ENCODE measurements at regions not wholly inside any gene's neighbourhood (a gene's known extent, or its start where the extent isn't known, plus 50 kb on each side); places are given as distances from the start of the nearest gene placed in this dataset.

- Histone ChIP-seq H3K56ac (replicated peaks; ENCODE audit: insufficient read length, low read depth, low read length) (no peak overlapping the region), H3K4ac (replicated peaks; ENCODE audit: insufficient read length, low read depth, low read length) (no peak overlapping the region), H3K27me3 (replicated peaks in 1 of 4; ENCODE audit: control insufficient read depth in 3 of 4, extremely low read depth in 1 of 4, insufficient read depth in 3 of 4, low read length in 3 of 4) (no peaks in the 10 kb centered on the region), H4K20me1 (replicated peaks in 1 of 2; ENCODE audit: control insufficient read depth in 1 of 2, insufficient read depth in 2 of 2, low read length in 2 of 2) (no peaks in the 10 kb centered on the region), H3K18ac (ENCODE audit: extremely low read depth, low read length) (no peak overlapping the region), H2BK15ac (ENCODE audit: low read length) (no peak overlapping the region), H2BK120ac (replicated peaks; ENCODE audit: low read depth, low read length) (no peak overlapping the region), H2BK20ac (ENCODE audit: low read length) (no peak overlapping the region), H2AK5ac (ENCODE audit: low read depth, low read length) (no peak overlapping the region), H4K8ac (ENCODE audit: extremely low read depth, insufficient read depth, low read length) (no peak overlapping the region), H3K14ac (ENCODE audit: insufficient read length) (no peak overlapping the region), H3K23me2 (ENCODE audit: low read depth, low read length) (no peaks in the 10 kb centered on the region), H3K23ac (ENCODE audit: insufficient read length) (no peak overlapping the region), H3K27ac (ENCODE audit: low read depth, low read length) (no peak overlapping the region), H3K9ac (replicated peaks in 1 of 4; ENCODE audit: extremely low read depth in 1 of 4, low read depth in 3 of 4, low read length in 3 of 4) (no peak overlapping the region), H3K9me3 (ENCODE audit: insufficient read depth in 2 of 2, low read depth in 1 of 2, low read length in 1 of 2) (no peaks in the 10 kb centered on the region), H3K79me1 (ENCODE audit: low read depth, low read length) (no peaks in the 10 kb centered on the region), H2AFZ (ENCODE audit: low read length) (no peak overlapping the region), H3K4me2 (ENCODE audit: insufficient read depth in 1 of 2, low read depth in 2 of 2, low read length in 2 of 2) (no peak overlapping the region), H4K91ac (replicated peaks; ENCODE audit: insufficient read length, low read length) (no peak overlapping the region), H2BK5ac (ENCODE audit: low read depth, low read length) (no peak overlapping the region), H3K79me2 (ENCODE audit: control insufficient read depth in 1 of 2, insufficient read depth in 2 of 2, low read length in 2 of 2) (no peaks in the 10 kb centered on the region), H3K4me3 (ENCODE audit: extremely low read depth in 1 of 4, insufficient read depth in 2 of 4, low read depth in 3 of 4, low read length in 4 of 4) (no peak overlapping the region), H3K4me1 (replicated peaks in 1 of 4; ENCODE audit: control insufficient read depth in 3 of 4, insufficient read depth in 4 of 4, low read length in 3 of 4) (no peaks in the 10 kb centered on the region; a peak in 1 of 7 replicates), H3K36me3 (ENCODE audit: control insufficient read depth in 2 of 4, insufficient read depth in 4 of 4, low read length in 3 of 4) (no peaks in the 10 kb centered on the region), H4K5ac (ENCODE audit: insufficient read length, low read depth, low read length) (no peak overlapping the region), H2BK12ac (ENCODE audit: low read depth, low read length) (no peak overlapping the region)
- WGBS, 2 experiments (ENCODE audit: extremely low coverage in 1 of 2, insufficient coverage in 1 of 2, insufficient read length in 1 of 2, insufficient replicate concordance in 2 of 2, low coverage in 1 of 2, low lambda C conversion rate in 2 of 2, missing lambda C conversion rate in 1 of 2) = 76% methylated on average over 3 of the region's 3 CpGs; no CpG with 5 or more reads in 1 of the 2 experiments
- FAIRE-seq = no peak
- no peak for DNase-seq (ENCODE audit: low read depth in 1 of 2, low spot score in 2 of 2)
- CTCF ChIA-PET (ENCODE audit: partially characterized antibody) = interaction anchor here (1.4 kb wide), 1 partner anchor 9 kb away, joined by 4 read pairs; no protein-coding TSS in a partner anchor
- no peak for TF ChIP-seq KDM5A (IDR thresholded peaks at IDR 0.05; ENCODE audit: low read length)
- peak; percentile 82; the same call in 1 of the 2 replicates for TF ChIP-seq CEBPB (IDR thresholded peaks at IDR 0.05; ENCODE audit: low read depth, low read length)
- TF ChIP-seq TBP (IDR thresholded peaks at IDR 0.05; ENCODE audit: low read depth, low read length) = no peak
- POLR2A ChIA-PET (ENCODE audit: partially characterized antibody) = no interaction called here
Observed at GRCh38 chr7:94266238-94266644, 128.5 kb upstream of the COL1A2 start.

All from H1 (cell line).